Fibroblast of lung (primary cell): ENCODE measurements at regions not wholly inside any gene's neighbourhood (a gene's known extent, or its start where the extent isn't known, plus 50 kb on each side); places are given as distances from the start of the nearest gene placed in this dataset.

Experiments
- DNase-seq, 2 donors: peaks; one replicate each; pipeline versions ENCODE4 v3.0.0 to v3.0.0-alpha.2; 2010; ENCODE audit warnings: low read depth in 2 of 2
- H2AFZ ChIP-seq: 2 replicates; pipeline ENCODE4 v1.5.1; 2012; ENCODE audit warnings: low read length, control low read depth, inconsistent platforms
- H3K27ac ChIP-seq: 2 replicates; pipeline ENCODE4 v1.5.1; 2011; ENCODE audit warnings: low read length, control low read depth; ENCODE audit not compliant: insufficient read depth
- H3K27me3 ChIP-seq: 2 replicates; pipeline ENCODE4 v1.5.1; 2011; ENCODE audit warnings: mild to moderate bottlenecking, low read length; ENCODE audit not compliant: control insufficient read depth, insufficient read depth
- H3K36me3 ChIP-seq: 2 replicates; pipeline ENCODE4 v1.5.1; 2011; ENCODE audit warnings: low read length; ENCODE audit not compliant: control insufficient read depth, insufficient read depth
- H3K4me1 ChIP-seq: 2 replicates; pipeline ENCODE4 v1.5.1; 2011; ENCODE audit warnings: low read length; ENCODE audit not compliant: control insufficient read depth, insufficient read depth; ENCODE audit errors: extremely low read depth
- H3K4me2 ChIP-seq: 2 replicates; pipeline ENCODE4 v1.5.1; 2011; ENCODE audit warnings: low read length, control low read depth; ENCODE audit not compliant: insufficient read depth; ENCODE audit errors: extremely low read depth
- H3K4me3 ChIP-seq, 4 experiments: fragments of 200-600 bp in 1 of 4; sonication (generic) in 1 of 4; replicated peaks in 1 of 4; 2 replicates each; pipeline ENCODE4 v1.5.1; 2011 to 2016; ENCODE audit warnings: low read length in 4 of 4, low read depth in 3 of 4, mild to moderate bottlenecking in 3 of 4, control low read depth in 2 of 4, inconsistent platforms in 1 of 4, mixed read lengths in 1 of 4; ENCODE audit not compliant: insufficient read depth in 1 of 4; ENCODE audit errors: control extremely low read depth in 1 of 4
- H3K79me2 ChIP-seq: 2 replicates; pipeline ENCODE4 v1.5.1; 2012; ENCODE audit warnings: mild to moderate bottlenecking, low read length, inconsistent platforms; ENCODE audit not compliant: control insufficient read depth, insufficient read depth
- H3K9ac ChIP-seq: 2 replicates; pipeline ENCODE4 v1.5.1; 2011; ENCODE audit warnings: mild to moderate bottlenecking, low read length, control low read depth; ENCODE audit not compliant: insufficient read depth
- H3K9me3 ChIP-seq: 2 replicates; pipeline ENCODE4 v1.5.1; 2012; ENCODE audit warnings: low read depth, low read length; ENCODE audit not compliant: control insufficient read depth, insufficient read depth
- H4K20me1 ChIP-seq: 2 replicates; pipeline ENCODE4 v1.5.1; 2011; ENCODE audit warnings: low read length; ENCODE audit not compliant: control insufficient read depth, insufficient read depth; ENCODE audit errors: extremely low read depth
- CTCF ChIP-seq, 2 donors: IDR thresholded peaks in 1 of 2; conservative IDR thresholded peaks in 1 of 2; 1 replicate in 1 of 2; 2 replicates in 1 of 2; pipeline ENCODE4 v1.5.1; 2011 to 2012; ENCODE audit warnings: low read length in 2 of 2, control low read depth in 1 of 2, inconsistent platforms in 1 of 2, low read depth in 1 of 2, mild to moderate bottlenecking in 1 of 2
- EZH2 ChIP-seq: IDR thresholded peaks from 2 replicates; pipeline ENCODE4 v1.5.1; 2012; ENCODE audit warnings: low read length, control low read depth, mild to moderate bottlenecking; ENCODE audit errors: missing control alignments

DNA sequence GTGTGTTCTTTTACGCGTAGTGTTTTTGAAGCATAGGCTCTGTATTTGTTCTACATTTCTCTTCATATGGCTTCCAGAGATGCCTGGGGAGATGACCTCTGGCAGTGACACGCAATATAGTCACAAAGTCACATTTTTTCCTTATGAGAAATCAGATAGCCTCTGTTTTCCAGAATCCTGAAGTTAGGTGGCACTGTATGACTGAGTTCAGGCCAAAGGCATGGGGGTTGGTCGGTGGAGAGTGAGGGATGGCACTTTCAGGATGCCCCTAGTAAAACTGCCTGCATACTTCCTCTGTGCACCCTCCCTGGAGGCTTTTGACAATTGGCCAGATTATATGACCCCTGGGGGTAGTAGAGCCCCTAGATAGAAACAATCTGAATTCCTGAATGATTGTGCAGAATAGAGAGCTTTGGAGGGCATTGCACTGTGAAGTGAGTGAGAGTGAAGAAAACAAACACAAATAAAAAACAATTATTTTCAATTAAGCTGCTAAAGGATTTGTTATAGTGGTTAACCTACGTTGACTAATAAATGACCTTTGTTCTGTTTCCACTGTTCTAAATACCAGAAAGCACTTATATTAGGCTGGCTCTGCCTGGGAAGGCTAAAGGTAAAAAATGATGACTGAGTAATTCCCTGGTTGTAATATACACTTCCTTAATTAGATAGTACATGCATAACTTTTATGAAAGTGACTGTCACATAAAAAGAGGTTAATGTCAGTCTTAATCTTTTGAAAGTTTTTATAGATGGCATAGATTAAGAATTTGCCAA lies 1660.8 kb downstream of the PLA2G4A start:
- H3K4me1 ChIP-seq: no peaks in the 10 kb centered on the region
- H4K20me1 ChIP-seq: no peaks in the 10 kb centered on the region
- H2AFZ ChIP-seq: no peak overlapping the region
- no peak overlapping the region for H3K4me3 ChIP-seq
- H3K36me3 ChIP-seq: no peaks in the 10 kb centered on the region
- no peaks in the 10 kb centered on the region for H3K79me2 ChIP-seq
- no peaks in the 10 kb centered on the region for H3K9me3 ChIP-seq
- no peaks in the 10 kb centered on the region for H3K27me3 ChIP-seq
- no peak overlapping the region for H3K9ac ChIP-seq
- TF ChIP-seq EZH2 (no peak), CTCF (conservative IDR thresholded peaks at IDR 0.05 in 1 of 2, IDR thresholded peaks at IDR 0.05 in 1 of 2; ENCODE audit: low read depth in 1 of 2, low read length in 2 of 2) (no peak)
- DNase-seq: peak; percentile 30 to 47
- H3K4me2 ChIP-seq: no peak overlapping the region
- no peak overlapping the region for H3K27ac ChIP-seq

- TF ChIP-seq EZH2: no peak
- TF ChIP-seq CTCF (conservative IDR thresholded peaks at IDR 0.05 in 1 of 2, IDR thresholded peaks at IDR 0.05 in 1 of 2; ENCODE audit: low read depth in 1 of 2, low read length in 2 of 2): no peak
- Histone ChIP-seq H4K20me1 (no peaks in the 10 kb centered on the region), H3K4me1 (no peaks in the 10 kb centered on the region), H2AFZ (no peak overlapping the region), H3K9me3 (no peaks in the 10 kb centered on the region), H3K27me3 (no peaks in the 10 kb centered on the region), H3K4me3 (no peak overlapping the region), H3K4me2 (no peak overlapping the region), H3K27ac (no peak overlapping the region), H3K9ac (no peak overlapping the region), H3K36me3 (no peaks in the 10 kb centered on the region), H3K79me2 (no peaks in the 10 kb centered on the region)
- no peak for DNase-seq
Measured at GRCh38 chr1:188496506-188496905, 1667.8 kb downstream of the PLA2G4A start.

GRCh38 chr1:188497020-188497419 lies 1668.3 kb downstream of the PLA2G4A start:
- Histone ChIP-seq H3K9ac (no peak overlapping the region), H3K27ac (no peak overlapping the region), H3K79me2 (no peaks in the 10 kb centered on the region), H3K36me3 (no peaks in the 10 kb centered on the region), H3K9me3 (no peaks in the 10 kb centered on the region), H3K4me1 (no peaks in the 10 kb centered on the region), H3K4me2 (no peak overlapping the region), H3K4me3 (no peak overlapping the region), H3K27me3 (no peaks in the 10 kb centered on the region), H2AFZ (no peak overlapping the region), H4K20me1 (no peaks in the 10 kb centered on the region)
- no peak for DNase-seq
- TF ChIP-seq CTCF (conservative IDR thresholded peaks at IDR 0.05 in 1 of 2, IDR thresholded peaks at IDR 0.05 in 1 of 2; ENCODE audit: low read depth in 1 of 2, low read length in 2 of 2) (no peak), EZH2 (no peak)
